Panc1 (cell line): ENCODE measurements at regions not wholly inside any gene's neighbourhood (a gene's known extent, or its start where the extent isn't known, plus 50 kb on each side); places are given as distances from the start of the nearest gene placed in this dataset.

ENCODE experiments used
- ATAC-seq: fragments of 200-7000 bp; cut with Tn5 transposase; 2 replicates; pipeline ENCODE4 v1.9.1; 2020; ENCODE audit warnings: mild to moderate bottlenecking, moderate library complexity
- BruUV-seq: library from RNA; stranded (reverse); fragments of 400-500 nt; replicated peaks from 2 replicates; lab custom pipeline; 2021; lab: Mats Ljungman, UMichigan
- CTCF ChIA-PET: fragments of 300-600 bp; sonication (Branson Sonifier 250); formaldehyde crosslinking; loops from one replicate; lab custom pipeline; 2022; ENCODE audit warnings: antibody characterized with exemption; lab: Charles Lee
- POLR2A ChIA-PET: fragments of 300-600 bp; sonication (Branson Sonifier 250); formaldehyde crosslinking; loops from one replicate; lab custom pipeline; 2022; ENCODE audit warnings: antibody characterized with exemption; lab: Charles Lee
- DNase-seq: peaks from one replicate; pipeline ENCODE4 v3.0.0-alpha.2; 2010; ENCODE audit warnings: low read depth, low spot score
- H3K27ac ChIP-seq: 2 replicates; pipeline ENCODE4 v1.5.1; 2011; ENCODE audit warnings: mild to moderate bottlenecking, low read length, inconsistent platforms
- H3K27me3 ChIP-seq: fragments of 200-500 bp; sonication (Bioruptor generic); 2 replicates; pipeline ENCODE4 v1.6.0; 2014; ENCODE audit warnings: low read length, inconsistent platforms; ENCODE audit not compliant: control insufficient read depth, insufficient read depth
- H3K36me3 ChIP-seq: fragments of 200-500 bp; sonication (Bioruptor generic); 2 replicates; pipeline ENCODE4 v1.5.1; 2014; ENCODE audit warnings: inconsistent platforms, mild to moderate bottlenecking, low read length, moderate library complexity; ENCODE audit not compliant: control insufficient read depth, insufficient read depth
- H3K4me1 ChIP-seq: 2 replicates; pipeline ENCODE4 v1.5.1; 2011; ENCODE audit warnings: inconsistent platforms, mild to moderate bottlenecking, low read length, moderate library complexity; ENCODE audit not compliant: control insufficient read depth, insufficient read depth
- H3K4me3 ChIP-seq, 2 experiments: 2 replicates each; pipeline ENCODE4 v1.5.1; 2011 to 2012; ENCODE audit warnings: low read depth in 2 of 2, low read length in 2 of 2, mild to moderate bottlenecking in 2 of 2, inconsistent platforms in 1 of 2, moderate library complexity in 1 of 2
- H3K9me3 ChIP-seq: fragments of 200-500 bp; sonication (Bioruptor generic); 2 replicates; pipeline ENCODE4 v1.5.1; 2014; ENCODE audit warnings: low read depth, mild to moderate bottlenecking, inconsistent platforms, low read length, moderate library complexity; ENCODE audit not compliant: control insufficient read depth, insufficient read depth
- CTCF ChIP-seq: fragments of 450-650 bp; IDR thresholded peaks from 2 replicates; pipeline ENCODE4 v1.5.1; 2017; ENCODE audit warnings: mild to moderate bottlenecking
- POLR2AphosphoS5 ChIP-seq: IDR thresholded peaks from 2 replicates; pipeline ENCODE4 v1.6.1; 2012; ENCODE audit warnings: mild to moderate bottlenecking, low read depth, low read length, moderate library complexity
- REST ChIP-seq, 2 experiments: IDR thresholded peaks; 2 replicates each; pipeline ENCODE4 v1.6.1; 2011 to 2012; ENCODE audit warnings: low read depth in 2 of 2, control low read depth in 1 of 2, low read length in 1 of 2, mild to moderate bottlenecking in 1 of 2, moderate library complexity in 1 of 2; ENCODE audit not compliant: insufficient read depth in 1 of 2
- SIN3A ChIP-seq: IDR thresholded peaks from 2 replicates; pipeline ENCODE4 v1.6.1; 2012; ENCODE audit warnings: low read depth, mild to moderate bottlenecking, low read length, moderate library complexity, borderline replicate concordance; ENCODE audit not compliant: insufficient read depth
- TCF7L2 ChIP-seq: IDR thresholded peaks from 2 replicates; pipeline ENCODE4 v1.6.1; 2011; ENCODE audit warnings: mild to moderate bottlenecking, low read depth, low read length, inconsistent platforms
- in situ Hi-C: cut with HindIII; loops from 2 replicates; pipeline ENCODE4 v1.10.0; 2016; ENCODE audit warnings: low sequenced_read_pairs, low pct_unique_long_range_greater_than_20kb
- intact Hi-C: fragments of 100-400 bp; cut with micrococcal nuclease; formaldehyde crosslinking; loops from one replicate; pipeline ENCODE4 v1.10.0; 2022; ENCODE audit not compliant: unreplicated experiment

- ChIA-PET CTCF (no interaction called here), POLR2A (no interaction called here)
- H3K4me3 ChIP-seq = no peak overlapping the region
- peaks cover 10% of the 10 kb centered on the region for H3K4me1 ChIP-seq
- no peak for TF ChIP-seq SIN3A
- TF ChIP-seq POLR2AphosphoS5 = no peak
- no peak for TF ChIP-seq TCF7L2
- TF ChIP-seq CTCF = no peak
- TF ChIP-seq REST (IDR thresholded peaks at IDR 0.05; ENCODE audit: insufficient read depth in 1 of 2, low read depth in 2 of 2, low read length in 1 of 2) = no peak
- intact Hi-C loops (no loop called here), in situ Hi-C loops (no loop called here)
- no peaks in the 10 kb centered on the region for H3K27me3 ChIP-seq
- no peaks in the 10 kb centered on the region for H3K9me3 ChIP-seq
- DNase-seq = no peak
- no TSS peak for BruUV-seq
- peak overlapping the region; percentile 54; the same call in 1 of the 2 replicates for H3K27ac ChIP-seq
- no peak for ATAC-seq
- H3K36me3 ChIP-seq = no peaks in the 10 kb centered on the region
These were observed 102.0 kb downstream of the TMEM30B start for GRCh38 chr14:61179061-61179690.

- ChIA-PET POLR2A (no interaction called here), CTCF (interaction anchor here (0.5 kb wide), 1 partner anchor 520 kb away, joined by 3 read pairs; no protein-coding TSS in a partner anchor)
- H3K36me3 ChIP-seq = no peaks in the 10 kb centered on the region
- TF ChIP-seq REST (IDR thresholded peaks at IDR 0.05; ENCODE audit: insufficient read depth in 1 of 2, low read depth in 2 of 2, low read length in 1 of 2) (no peak), CTCF (no peak), TCF7L2 (no peak), SIN3A (no peak), POLR2AphosphoS5 (no peak)
- ATAC-seq (peak; percentile 90), DNase-seq (peak; percentile 72)
- no peaks in the 10 kb centered on the region for H3K27me3 ChIP-seq
- BruUV-seq = no TSS peak
- intact Hi-C loops (no loop called here), in situ Hi-C loops (no loop called here)
- peak overlapping the region; percentile 54; the same call in 1 of the 2 replicates for H3K27ac ChIP-seq
- peaks cover 10% of the 10 kb centered on the region for H3K4me1 ChIP-seq
- H3K4me3 ChIP-seq = peak overlapping the region in 1 of 2 experiments; percentile 16; a peak in 1 of 4 replicates
- H3K9me3 ChIP-seq = no peaks in the 10 kb centered on the region
These were observed 102.7 kb downstream of the TMEM30B start for GRCh38 chr14:61178226-61179060.
